ENCODE measurements at regions not wholly inside any gene's neighbourhood (a gene's known extent, or its start where the extent isn't known, plus 50 kb on each side); places are given as distances from the start of the nearest gene placed in this dataset.
"Not testable (repeated sequence)": the region's sequence is repeated elsewhere in the genome, so short reads cannot be mapped to it uniquely, and the experiment has no call there.

DNA sequence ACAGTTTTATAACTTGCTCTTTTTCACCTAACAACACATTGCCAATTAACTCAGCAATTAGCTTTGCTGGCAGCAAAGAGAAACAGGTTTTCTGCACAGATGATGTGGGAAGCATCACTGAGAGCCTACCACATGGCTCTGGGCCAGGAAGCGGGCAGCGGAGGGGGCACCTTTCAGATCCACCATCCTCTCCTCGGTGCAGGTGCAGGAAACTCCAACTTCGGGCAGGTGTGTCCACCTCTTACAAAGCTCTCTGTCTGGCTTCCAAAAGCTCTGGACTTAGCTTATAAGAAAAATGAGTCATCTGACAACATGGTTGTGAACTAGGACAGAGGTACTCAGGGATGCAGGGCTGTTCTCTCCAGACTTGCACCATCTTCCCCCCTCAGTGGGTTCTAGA lies 77.0 kb downstream of the RPS6KA4 start:
- no peak overlapping the region for H3K4me2 ChIP-seq (ENCODE audit: low read depth, low read length)

DNA sequence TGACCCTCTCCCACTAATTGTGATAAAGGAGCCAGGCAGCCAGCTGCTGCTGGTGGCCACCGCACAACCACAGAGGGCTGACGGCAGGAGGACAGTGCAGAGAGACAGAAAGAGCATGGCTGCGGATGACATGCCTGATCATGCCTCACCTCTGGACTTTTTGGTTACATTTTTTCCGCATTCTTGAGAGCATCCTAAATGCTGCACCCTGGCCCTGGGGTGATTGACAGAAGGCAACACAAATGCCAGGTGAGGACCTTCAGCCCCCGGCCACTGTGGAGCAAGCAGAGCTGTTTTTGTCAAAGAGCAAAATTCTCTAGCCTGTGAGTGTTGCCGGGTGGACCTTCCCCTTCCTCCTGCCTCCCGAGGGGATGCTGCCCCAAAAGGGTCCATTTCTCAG lies 78.5 kb downstream of the RPS6KA4 start:
- no peak overlapping the region for H3K4me2 ChIP-seq (ENCODE audit: low read depth, low read length)
- H3K9me3 ChIP-seq (replicated peaks; ENCODE audit: insufficient read depth, low read length) = no peaks in the 10 kb centered on the region
- H2AFZ ChIP-seq (ENCODE audit: low read length) = no peak overlapping the region
- TF ChIP-seq EZH2phosphoT487 (IDR thresholded peaks at IDR 0.05; ENCODE audit: low read length) (no peak), EZH2 (optimal IDR thresholded peaks at IDR 0.05; ENCODE audit: low read depth, low read length) (no peak)
- TF ChIP-seq, protein P1, sequence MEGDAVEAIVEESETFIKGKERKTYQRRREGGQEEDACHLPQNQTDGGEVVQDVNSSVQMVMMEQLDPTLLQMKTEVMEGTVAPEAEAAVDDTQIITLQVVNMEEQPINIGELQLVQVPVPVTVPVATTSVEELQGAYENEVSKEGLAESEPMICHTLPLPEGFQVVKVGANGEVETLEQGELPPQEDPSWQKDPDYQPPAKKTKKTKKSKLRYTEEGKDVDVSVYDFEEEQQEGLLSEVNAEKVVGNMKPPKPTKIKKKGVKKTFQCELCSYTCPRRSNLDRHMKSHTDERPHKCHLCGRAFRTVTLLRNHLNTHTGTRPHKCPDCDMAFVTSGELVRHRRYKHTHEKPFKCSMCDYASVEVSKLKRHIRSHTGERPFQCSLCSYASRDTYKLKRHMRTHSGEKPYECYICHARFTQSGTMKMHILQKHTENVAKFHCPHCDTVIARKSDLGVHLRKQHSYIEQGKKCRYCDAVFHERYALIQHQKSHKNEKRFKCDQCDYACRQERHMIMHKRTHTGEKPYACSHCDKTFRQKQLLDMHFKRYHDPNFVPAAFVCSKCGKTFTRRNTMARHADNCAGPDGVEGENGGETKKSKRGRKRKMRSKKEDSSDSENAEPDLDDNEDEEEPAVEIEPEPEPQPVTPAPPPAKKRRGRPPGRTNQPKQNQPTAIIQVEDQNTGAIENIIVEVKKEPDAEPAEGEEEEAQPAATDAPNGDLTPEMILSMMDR (IDR thresholded peaks at IDR 0.05; ENCODE audit: low read length) = no peak
- H3K4me1 ChIP-seq (ENCODE audit: low read length) = no peaks in the 10 kb centered on the region
- no peak overlapping the region for H3K27ac ChIP-seq (ENCODE audit: low read length)
- H3K9me2 ChIP-seq (replicated peaks; ENCODE audit: insufficient read depth, low read length) = no peaks in the 10 kb centered on the region
- DNase-seq = no peak
- no peak overlapping the region for H3K4me3 ChIP-seq (ENCODE audit: low read length)
- no peaks in the 10 kb centered on the region for H4K20me1 ChIP-seq (ENCODE audit: insufficient read depth, low read length)
- H3K9ac ChIP-seq (ENCODE audit: low read length) = no peak overlapping the region
- H3K27me3 ChIP-seq (replicated peaks; ENCODE audit: insufficient read depth, low read length) = peaks cover 73% of the 10 kb centered on the region
- H3K79me2 ChIP-seq (ENCODE audit: low read length) = no peaks in the 10 kb centered on the region
- no peaks in the 10 kb centered on the region for H3K36me3 ChIP-seq (replicated peaks; ENCODE audit: insufficient read depth, low read length)
- H3F3A ChIP-seq (ENCODE audit: insufficient read depth, low read length) = no peaks in the 10 kb centered on the region

More for the DNA sequence above, 77.0 kb downstream of the RPS6KA4 start:
- H4K20me1 ChIP-seq (ENCODE audit: insufficient read depth, low read length) = no peaks in the 10 kb centered on the region
- H3K79me2 ChIP-seq (ENCODE audit: low read length) = no peaks in the 10 kb centered on the region
- no peaks in the 10 kb centered on the region for H3K4me1 ChIP-seq (ENCODE audit: low read length)
- H2AFZ ChIP-seq (ENCODE audit: low read length) = no peak overlapping the region
- H3K36me3 ChIP-seq (replicated peaks; ENCODE audit: insufficient read depth, low read length) = no peaks in the 10 kb centered on the region
- no peak overlapping the region for H3K4me3 ChIP-seq (ENCODE audit: low read length)
- H3F3A ChIP-seq (ENCODE audit: insufficient read depth, low read length) = no peaks in the 10 kb centered on the region
- TF ChIP-seq, protein P1 (IDR thresholded peaks at IDR 0.05; ENCODE audit: low read length) = no peak
- H3K9me3 ChIP-seq (replicated peaks; ENCODE audit: insufficient read depth, low read length) = no peaks in the 10 kb centered on the region
- no peak overlapping the region; the same call in 1 of the 2 replicates for H3K27ac ChIP-seq (ENCODE audit: low read length)
- H3K9ac ChIP-seq (ENCODE audit: low read length) = no peak overlapping the region
- peak; percentile 67 for DNase-seq
- H3K27me3 ChIP-seq (replicated peaks; ENCODE audit: insufficient read depth, low read length) = peaks cover 73% of the 10 kb centered on the region
- H3K9me2 ChIP-seq (replicated peaks; ENCODE audit: insufficient read depth, low read length) = no peaks in the 10 kb centered on the region

DNA sequence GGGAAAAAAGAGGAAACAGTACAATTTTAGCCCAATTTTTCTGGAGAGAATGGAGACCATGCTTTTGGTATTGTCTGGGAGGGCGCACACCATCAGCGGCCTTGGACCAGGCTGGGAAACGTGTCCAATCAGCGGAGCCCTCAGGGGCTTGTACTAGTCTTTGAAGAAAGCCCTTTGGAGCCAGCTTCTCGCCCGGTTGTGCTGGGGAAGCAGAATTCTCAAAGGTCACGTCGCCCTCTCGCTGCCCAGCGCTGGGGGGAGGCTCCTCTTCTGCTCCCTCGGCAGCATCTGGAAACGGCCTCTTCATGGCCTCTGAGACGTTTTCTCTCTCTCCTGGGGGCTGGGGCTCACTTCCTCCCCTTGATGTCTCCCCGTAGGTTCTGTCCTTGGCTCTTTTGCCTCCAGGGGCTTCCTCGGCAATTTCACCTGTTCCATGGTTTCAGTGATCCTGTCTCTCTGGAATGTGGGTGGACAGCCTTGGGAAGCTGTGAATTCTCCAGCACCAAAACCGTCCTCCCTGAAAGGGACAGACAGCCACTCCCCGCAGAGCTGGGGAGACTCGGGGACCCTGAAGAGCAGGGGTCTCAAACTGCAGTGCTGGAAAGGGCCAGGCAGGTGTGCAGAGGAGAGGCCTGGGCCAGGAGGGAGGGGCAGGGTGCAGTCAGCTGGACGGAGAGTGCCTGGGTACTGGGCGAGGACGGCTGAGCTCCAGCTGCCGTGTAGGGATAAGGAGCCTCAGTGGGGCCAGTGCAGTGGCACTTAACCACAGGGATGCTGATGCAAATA lies 80.2 kb downstream of the RPS6KA4 start:
- no peak for DNase-seq
- H3K36me3 ChIP-seq (replicated peaks; ENCODE audit: insufficient read depth, low read length) = no peaks in the 10 kb centered on the region
- H3K9me3 ChIP-seq (replicated peaks; ENCODE audit: insufficient read depth, low read length) = no peaks in the 10 kb centered on the region
- H3K4me1 ChIP-seq (ENCODE audit: low read length) = no peaks in the 10 kb centered on the region
- no peaks in the 10 kb centered on the region for H3K79me2 ChIP-seq (ENCODE audit: low read length)
- H3K27me3 ChIP-seq (replicated peaks; ENCODE audit: insufficient read depth, low read length) = peaks cover 76% of the 10 kb centered on the region
- no peaks in the 10 kb centered on the region for H3F3A ChIP-seq (ENCODE audit: insufficient read depth, low read length)
- no peak overlapping the region for H3K4me3 ChIP-seq (ENCODE audit: low read length)
- no peaks in the 10 kb centered on the region for H3K9me2 ChIP-seq (replicated peaks; ENCODE audit: insufficient read depth, low read length)
- TF ChIP-seq EZH2 (optimal IDR thresholded peaks at IDR 0.05; ENCODE audit: low read depth, low read length) (no peak), EZH2phosphoT487 (IDR thresholded peaks at IDR 0.05; ENCODE audit: low read length) (no peak)
- TF ChIP-seq, protein P1 (IDR thresholded peaks at IDR 0.05; ENCODE audit: low read length) = no peak
- no peak overlapping the region for H3K4me2 ChIP-seq (ENCODE audit: low read depth, low read length)
- no peak overlapping the region for H2AFZ ChIP-seq (ENCODE audit: low read length)
- no peak overlapping the region for H3K9ac ChIP-seq (ENCODE audit: low read length)
- no peaks in the 10 kb centered on the region for H4K20me1 ChIP-seq (ENCODE audit: insufficient read depth, low read length)
- H3K27ac ChIP-seq (ENCODE audit: low read length) = no peak overlapping the region

DNA sequence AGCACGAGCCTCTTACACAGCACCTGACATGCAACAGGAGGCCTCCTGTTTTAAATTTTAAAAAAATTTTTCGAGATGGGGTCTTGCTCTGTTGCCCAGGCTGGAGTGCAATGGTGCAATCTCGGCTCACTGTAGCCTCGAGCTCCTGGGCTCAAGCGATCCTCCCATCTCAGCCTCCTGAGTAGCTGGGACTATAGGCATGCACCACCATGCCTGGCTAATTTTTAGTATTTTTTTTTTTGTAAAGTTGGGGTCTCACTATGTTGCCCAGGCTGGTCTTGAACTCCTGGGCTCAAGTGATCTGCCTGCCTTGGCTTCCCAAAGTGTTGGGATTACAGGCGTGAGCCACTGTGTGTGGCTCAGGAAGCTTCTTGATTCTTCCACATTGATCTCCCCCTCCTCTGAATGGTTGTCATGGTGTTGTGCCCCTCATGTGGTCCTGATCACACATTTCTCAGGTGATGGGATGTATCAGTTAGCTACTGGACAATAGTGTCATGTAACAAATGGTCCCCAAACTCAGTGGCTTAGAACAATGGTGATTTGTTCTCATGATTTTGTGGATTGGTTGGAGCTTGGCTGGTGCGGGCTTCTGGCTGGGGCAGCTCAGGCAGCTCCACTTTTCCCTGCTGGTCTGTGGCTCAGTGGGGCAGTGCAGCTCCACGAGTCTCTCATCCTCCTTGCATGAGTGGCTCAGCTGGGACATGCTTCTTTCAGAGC lies 81.0 kb downstream of the RPS6KA4 start:
- DNase-seq; H3K36me3 ChIP-seq (replicated peaks; ENCODE audit: insufficient read depth, low read length); H3K79me2 ChIP-seq (ENCODE audit: low read length); H3K27ac ChIP-seq (ENCODE audit: low read length); H4K20me1 ChIP-seq (ENCODE audit: insufficient read depth, low read length); H3K4me3 ChIP-seq (ENCODE audit: low read length); H3K4me1 ChIP-seq (ENCODE audit: low read length); H3F3A ChIP-seq (ENCODE audit: insufficient read depth, low read length); H3K9me3 ChIP-seq (replicated peaks; ENCODE audit: insufficient read depth, low read length); H3K9ac ChIP-seq (ENCODE audit: low read length); H3K4me2 ChIP-seq (ENCODE audit: low read depth, low read length); H2AFZ ChIP-seq (ENCODE audit: low read length); H3K9me2 ChIP-seq (replicated peaks; ENCODE audit: insufficient read depth, low read length): not testable (repeated sequence)
- peaks cover 74% of the 10 kb centered on the region for H3K27me3 ChIP-seq (replicated peaks; ENCODE audit: insufficient read depth, low read length)

Measured in MM.1S (cell line).